ENCODE measurements at regions not wholly inside any gene's neighbourhood (a gene's known extent, or its start where the extent isn't known, plus 50 kb on each side); places are given as distances from the start of the nearest gene placed in this dataset.

GRCh38 chr16:65671071-65671470 lies 549.2 kb upstream of the CDH11 start:
- DNase-seq (ENCODE audit: low read depth): no peak
- TF ChIP-seq CTCF (conservative IDR thresholded peaks at IDR 0.05; ENCODE audit: low read depth, low read length): no peak

GRCh38 chr16:65668064-65668595 lies 546.3 kb upstream of the CDH11 start:
- no peak for DNase-seq (ENCODE audit: low read depth)
- H3K4me3 ChIP-seq (ENCODE audit: low read depth, low read length): no peak overlapping the region
- TF ChIP-seq CTCF (conservative IDR thresholded peaks at IDR 0.05; ENCODE audit: low read depth, low read length): no peak

More at GRCh38 chr16:65671071-65671470, 549.2 kb upstream of the CDH11 start:
- no peak overlapping the region for H3K4me3 ChIP-seq (ENCODE audit: low read depth, low read length)

GRCh38 chr16:65667011-65667578 lies 545.2 kb upstream of the CDH11 start:
- H3K4me3 ChIP-seq (ENCODE audit: low read depth, low read length): no peak overlapping the region
- no peak for TF ChIP-seq CTCF (conservative IDR thresholded peaks at IDR 0.05; ENCODE audit: low read depth, low read length)
- no peak for DNase-seq (ENCODE audit: low read depth)

GRCh38 chr16:65666132-65666941 lies 544.5 kb upstream of the CDH11 start:
- no peak for TF ChIP-seq CTCF (conservative IDR thresholded peaks at IDR 0.05; ENCODE audit: low read depth, low read length)
- no peak overlapping the region for H3K4me3 ChIP-seq (ENCODE audit: low read depth, low read length)
- DNase-seq (ENCODE audit: low read depth): no peak

GRCh38 chr16:65665586-65665985 lies 543.7 kb upstream of the CDH11 start:
- DNase-seq (ENCODE audit: low read depth): no peak
- TF ChIP-seq CTCF (conservative IDR thresholded peaks at IDR 0.05; ENCODE audit: low read depth, low read length): no peak
- H3K4me3 ChIP-seq (ENCODE audit: low read depth, low read length): no peak overlapping the region

- TF ChIP-seq CTCF (conservative IDR thresholded peaks at IDR 0.05; ENCODE audit: low read depth, low read length): no peak
- DNase-seq (ENCODE audit: low read depth): no peak
- H3K4me3 ChIP-seq (ENCODE audit: low read depth, low read length): no peak overlapping the region
Observed at GRCh38 chr16:65663774-65664173, 541.9 kb upstream of the CDH11 start.
